A549 (cell line): ENCODE measurements at regions not wholly inside any gene's neighbourhood (a gene's known extent, or its start where the extent isn't known, plus 50 kb on each side); places are given as distances from the start of the nearest gene placed in this dataset.

ENCODE experiments used
- ATAC-seq, 2 experiments: fragments of 200-7000 bp in 1 of 2; fragments of >200 bp in 1 of 2; cut with Nextera tagmentation in 1 of 2; cut with Tn5 transposase in 1 of 2; 3 replicates each; pipeline versions ENCODE4 v1.8.0 to v1.9.1; 2018 to 2020; ENCODE audit warnings: mild to moderate bottlenecking in 1 of 2, moderate library complexity in 1 of 2
- CTCF ChIA-PET: fragments of 300-600 bp; sonication (Branson Sonifier 250); formaldehyde crosslinking; extraction: SDS; loops from one replicate; lab custom pipeline; 2021; ENCODE audit warnings: antibody characterized with exemption, inconsistent platforms; lab: Yijun Ruan, JAX
- POLR2A ChIA-PET: fragments of 350-600 bp; formaldehyde crosslinking; extraction: SDS; loops from one replicate; lab custom pipeline; 2021; ENCODE audit warnings: antibody characterized with exemption, inconsistent platforms; lab: Yijun Ruan, JAX
- DNase-seq, 2 experiments: peaks; one replicate each; pipeline versions ENCODE4 v3.0.0 to v3.0.0-alpha.2; 2011 to 2016; ENCODE audit warnings: low read depth in 1 of 2, low spot score in 1 of 2
- FAIRE-seq: peaks from 2 replicates; lab custom pipeline; 2011; peaks lifted over from hg19 to GRCh38; lab: Jason Lieb, UNC
- H3K27ac ChIP-seq, 2 experiments: fragments of >200 bp; sonication (Bioruptor Twin); formaldehyde crosslinking; 3 replicates each; pipeline ENCODE4 v1.5.1; 2016 to 2017
- H3K4me1 ChIP-seq: fragments of >200 bp; sonication (Bioruptor Twin); formaldehyde crosslinking; 3 replicates; pipeline ENCODE4 v1.6.1; 2016
- H3K4me2 ChIP-seq: fragments of >200 bp; sonication (Bioruptor Twin); formaldehyde crosslinking; 3 replicates; pipeline ENCODE4 v1.6.1; 2016
- H3K4me3 ChIP-seq: fragments of >200 bp; sonication (Bioruptor Twin); formaldehyde crosslinking; 3 replicates; pipeline ENCODE4 v1.5.1; 2016
- H3K9me3 ChIP-seq: fragments of >200 bp; sonication (Bioruptor Twin); formaldehyde crosslinking; 3 replicates; pipeline ENCODE4 v1.6.1; 2016
- CHD4 ChIP-seq: fragments of 200-600 bp; sonication (generic); IDR thresholded peaks from 2 replicates; pipeline ENCODE4 v1.6.1; 2016; ENCODE audit warnings: antibody characterized with exemption, mild to moderate bottlenecking, borderline replicate concordance
- FOXS1 ChIP-seq: fragments of 250-450 bp; sonication (Bioruptor Pico); IDR thresholded peaks from 2 replicates; pipeline ENCODE4 v1.5.0; 2020; ENCODE audit warnings: mild to moderate bottlenecking, moderate library complexity
- GATA3 ChIP-seq: IDR thresholded peaks from 2 replicates; pipeline ENCODE4 v1.6.1; 2012; ENCODE audit warnings: borderline replicate concordance
- MAFK ChIP-seq: fragments of 450-650 bp; IDR thresholded peaks from 2 replicates; pipeline ENCODE4 v1.6.1; 2014; ENCODE audit not compliant: partially characterized antibody
- MYC ChIP-seq: IDR thresholded peaks from 2 replicates; pipeline ENCODE4 v1.6.1; 2012; ENCODE audit warnings: mild to moderate bottlenecking, inconsistent platforms, low read length, improper control_type of control experiment, borderline replicate concordance
- NFE2L2 ChIP-seq: fragments of 150-350 bp; conservative IDR thresholded peaks from 2 replicates; pipeline ENCODE4 v1.6.1; 2014; ENCODE audit warnings: low read length
- NPAS2 ChIP-seq: fragments of 250-450 bp; sonication (Bioruptor Pico); IDR thresholded peaks from 2 replicates; pipeline ENCODE4 v1.8.0; 2022; ENCODE audit warnings: mild to moderate bottlenecking, moderate library complexity, borderline replicate concordance
- POLR2AphosphoS2 ChIP-seq: conservative IDR thresholded peaks from 2 replicates; pipeline ENCODE4 v1.6.1; 2012; ENCODE audit warnings: low read length, improper control_type of control experiment, inconsistent platforms
- RAD21 ChIP-seq, 2 experiments: fragments of >200 bp in 1 of 2; sonication (Bioruptor Twin) in 1 of 2; formaldehyde crosslinking in 1 of 2; IDR thresholded peaks in 1 of 2; conservative IDR thresholded peaks in 1 of 2; 2 replicates in 1 of 2; 3 replicates in 1 of 2; pipeline ENCODE4 v1.6.1; 2012 to 2018; ENCODE audit warnings: inconsistent platforms in 1 of 2
- RCOR1 ChIP-seq: fragments of 150-350 bp; IDR thresholded peaks from 2 replicates; pipeline ENCODE4 v1.6.1; 2014; ENCODE audit warnings: antibody characterized with exemption, low read length, low read depth
- RFX5 ChIP-seq: fragments of 450-650 bp; IDR thresholded peaks from 2 replicates; pipeline ENCODE4 v1.7.1; 2014; ENCODE audit warnings: antibody characterized with exemption, mild to moderate bottlenecking, moderate library complexity
- SMC3 ChIP-seq: fragments of >200 bp; sonication (Bioruptor Twin); formaldehyde crosslinking; IDR thresholded peaks from 3 replicates; pipeline ENCODE4 v1.6.1; 2018; ENCODE audit warnings: inconsistent platforms
- ZC3H11A ChIP-seq: fragments of 450-650 bp; IDR thresholded peaks from 2 replicates; pipeline ENCODE4 v1.6.1; 2014; ENCODE audit warnings: antibody characterized with exemption, mild to moderate bottlenecking
- ZSCAN20 ChIP-seq: fragments of 250-450 bp; sonication (Bioruptor Pico); IDR thresholded peaks from 2 replicates; pipeline ENCODE4 v1.8.0; 2022; ENCODE audit warnings: mild to moderate bottlenecking, moderate library complexity
- WGBS: methylation state at CpG from one replicate; pipeline ENCODE4 v1.1.6; 2017; ENCODE audit errors: missing lambda C conversion rate; 5-methylcytosine and 5-hydroxymethylcytosine counted together
- TF ChIP-seq, protein P1 (sequence below): fragments of 150-350 bp; IDR thresholded peaks from 2 replicates; pipeline ENCODE4 v1.6.1; 2014; ENCODE audit warnings: low read depth, mild to moderate bottlenecking, low read length
- TF ChIP-seq, protein P2 (sequence below): fragments of 250-450 bp; sonication (Bioruptor Pico); IDR thresholded peaks from 2 replicates; pipeline ENCODE4 v1.5.0; 2020; ENCODE audit warnings: low read depth, mild to moderate bottlenecking, moderate library complexity
- TF ChIP-seq, protein P3 (sequence below): IDR thresholded peaks from 2 replicates; pipeline ENCODE4 v1.6.1; 2012
- TF ChIP-seq, protein P4 (sequence below): IDR thresholded peaks from 2 replicates; pipeline ENCODE4 v1.6.1; 2012; ENCODE audit warnings: low read depth, borderline replicate concordance
- TF ChIP-seq, protein P5 (sequence below): fragments of 250-450 bp; sonication (Bioruptor Pico); IDR thresholded peaks from 2 replicates; pipeline ENCODE4 v1.5.0; 2021; ENCODE audit warnings: mild to moderate bottlenecking, moderate library complexity, borderline replicate concordance
- TF ChIP-seq, protein P6 (sequence below): fragments of >200 bp; sonication (Bioruptor Twin); formaldehyde crosslinking; IDR thresholded peaks from 3 replicates; pipeline ENCODE4 v1.6.1; 2016

DNA sequence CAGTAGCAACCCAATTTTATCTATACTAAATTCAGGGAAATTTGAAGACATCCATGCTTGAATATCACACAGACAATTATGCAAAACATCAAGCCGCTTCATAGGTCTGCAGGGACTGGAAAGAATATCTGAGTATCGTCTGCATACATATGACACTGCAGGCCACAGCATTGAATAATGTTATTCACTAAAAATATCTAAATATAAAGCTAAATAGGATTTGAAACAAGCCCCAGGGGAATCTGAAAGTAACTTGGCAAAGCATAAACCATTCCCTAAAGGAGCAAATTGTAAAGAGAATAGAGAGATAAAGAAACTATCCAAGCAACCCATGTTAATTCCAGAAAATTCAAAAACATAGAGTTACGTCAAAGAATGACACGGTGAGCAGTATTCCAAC, 1251.0 kb downstream of the PCDH17 start:
- ATAC-seq: no peak
- TF ChIP-seq MYC: no peak
- TF ChIP-seq, protein P1, sequence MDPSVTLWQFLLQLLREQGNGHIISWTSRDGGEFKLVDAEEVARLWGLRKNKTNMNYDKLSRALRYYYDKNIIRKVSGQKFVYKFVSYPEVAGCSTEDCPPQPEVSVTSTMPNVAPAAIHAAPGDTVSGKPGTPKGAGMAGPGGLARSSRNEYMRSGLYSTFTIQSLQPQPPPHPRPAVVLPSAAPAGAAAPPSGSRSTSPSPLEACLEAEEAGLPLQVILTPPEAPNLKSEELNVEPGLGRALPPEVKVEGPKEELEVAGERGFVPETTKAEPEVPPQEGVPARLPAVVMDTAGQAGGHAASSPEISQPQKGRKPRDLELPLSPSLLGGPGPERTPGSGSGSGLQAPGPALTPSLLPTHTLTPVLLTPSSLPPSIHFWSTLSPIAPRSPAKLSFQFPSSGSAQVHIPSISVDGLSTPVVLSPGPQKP: no peak
- H3K27ac ChIP-seq: no peak overlapping the region
- no peaks in the 10 kb centered on the region for H3K4me1 ChIP-seq
- POLR2A ChIA-PET: no interaction called here
- WGBS: 16% methylated on average over 4 of the region's 4 CpGs
- no peak overlapping the region for H3K4me3 ChIP-seq
- DNase-seq: no peak
- no peak overlapping the region for H3K4me2 ChIP-seq
- CTCF ChIA-PET: no interaction called here
- no peaks in the 10 kb centered on the region for H3K9me3 ChIP-seq
- no peak for FAIRE-seq

DNA sequence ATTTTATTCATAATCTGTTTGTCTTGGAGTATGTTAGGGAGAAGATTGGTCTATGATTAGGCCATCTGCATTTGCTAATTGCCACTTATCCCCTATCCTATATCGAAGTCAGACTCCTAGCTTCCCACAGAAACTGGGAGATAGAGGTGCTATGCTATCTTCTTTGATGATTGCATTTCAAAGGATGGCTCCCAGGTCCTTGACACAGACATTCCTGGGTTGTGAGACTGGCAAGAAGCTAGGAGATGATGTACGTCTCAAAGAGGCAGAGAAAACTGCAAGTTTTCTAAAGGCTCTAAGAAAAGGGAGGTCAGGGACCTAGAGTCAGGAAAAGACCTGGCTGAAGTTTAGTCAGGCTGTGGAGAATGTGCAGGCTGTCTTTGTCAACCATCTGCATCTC, 1251.9 kb downstream of the PCDH17 start:
- WGBS: 3% methylated on average over 2 of the region's 2 CpGs
- POLR2A ChIA-PET: no interaction called here
- Histone ChIP-seq H3K4me2 (no peak overlapping the region), H3K4me3 (no peak overlapping the region), H3K4me1 (no peaks in the 10 kb centered on the region), H3K27ac (no peak overlapping the region), H3K9me3 (no peaks in the 10 kb centered on the region)
- DNase-seq: no peak
- no peak for ATAC-seq
- CTCF ChIA-PET: no interaction called here
- no peak for FAIRE-seq
- TF ChIP-seq CHD4 (no peak), RAD21 (conservative IDR thresholded peaks at IDR 0.05 in 1 of 2, IDR thresholded peaks at IDR 0.05 in 1 of 2) (no peak), MYC (no peak), SMC3 (no peak), NPAS2 (no peak), POLR2AphosphoS2 (no peak), ZC3H11A (no peak), ZSCAN20 (CRISPR knock-in tag) (no peak), FOXS1 (CRISPR knock-in tag) (no peak), RFX5 (no peak), NFE2L2 (no peak), RCOR1 (no peak), MAFK (no peak), GATA3 (no peak)
- TF ChIP-seq, protein P2, sequence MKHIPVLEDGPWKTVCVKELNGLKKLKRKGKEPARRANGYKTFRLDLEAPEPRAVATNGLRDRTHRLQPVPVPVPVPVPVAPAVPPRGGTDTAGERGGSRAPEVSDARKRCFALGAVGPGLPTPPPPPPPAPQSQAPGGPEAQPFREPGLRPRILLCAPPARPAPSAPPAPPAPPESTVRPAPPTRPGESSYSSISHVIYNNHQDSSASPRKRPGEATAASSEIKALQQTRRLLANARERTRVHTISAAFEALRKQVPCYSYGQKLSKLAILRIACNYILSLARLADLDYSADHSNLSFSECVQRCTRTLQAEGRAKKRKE: no peak
- TF ChIP-seq, protein P3, sequence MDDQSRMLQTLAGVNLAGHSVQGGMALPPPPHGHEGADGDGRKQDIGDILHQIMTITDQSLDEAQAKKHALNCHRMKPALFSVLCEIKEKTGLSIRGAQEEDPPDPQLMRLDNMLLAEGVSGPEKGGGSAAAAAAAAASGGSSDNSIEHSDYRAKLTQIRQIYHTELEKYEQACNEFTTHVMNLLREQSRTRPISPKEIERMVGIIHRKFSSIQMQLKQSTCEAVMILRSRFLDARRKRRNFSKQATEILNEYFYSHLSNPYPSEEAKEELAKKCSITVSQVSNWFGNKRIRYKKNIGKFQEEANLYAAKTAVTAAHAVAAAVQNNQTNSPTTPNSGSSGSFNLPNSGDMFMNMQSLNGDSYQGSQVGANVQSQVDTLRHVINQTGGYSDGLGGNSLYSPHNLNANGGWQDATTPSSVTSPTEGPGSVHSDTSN: no peak
- TF ChIP-seq, protein P4, sequence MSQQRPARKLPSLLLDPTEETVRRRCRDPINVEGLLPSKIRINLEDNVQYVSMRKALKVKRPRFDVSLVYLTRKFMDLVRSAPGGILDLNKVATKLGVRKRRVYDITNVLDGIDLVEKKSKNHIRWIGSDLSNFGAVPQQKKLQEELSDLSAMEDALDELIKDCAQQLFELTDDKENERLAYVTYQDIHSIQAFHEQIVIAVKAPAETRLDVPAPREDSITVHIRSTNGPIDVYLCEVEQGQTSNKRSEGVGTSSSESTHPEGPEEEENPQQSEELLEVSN: no peak
- TF ChIP-seq, protein P5, sequence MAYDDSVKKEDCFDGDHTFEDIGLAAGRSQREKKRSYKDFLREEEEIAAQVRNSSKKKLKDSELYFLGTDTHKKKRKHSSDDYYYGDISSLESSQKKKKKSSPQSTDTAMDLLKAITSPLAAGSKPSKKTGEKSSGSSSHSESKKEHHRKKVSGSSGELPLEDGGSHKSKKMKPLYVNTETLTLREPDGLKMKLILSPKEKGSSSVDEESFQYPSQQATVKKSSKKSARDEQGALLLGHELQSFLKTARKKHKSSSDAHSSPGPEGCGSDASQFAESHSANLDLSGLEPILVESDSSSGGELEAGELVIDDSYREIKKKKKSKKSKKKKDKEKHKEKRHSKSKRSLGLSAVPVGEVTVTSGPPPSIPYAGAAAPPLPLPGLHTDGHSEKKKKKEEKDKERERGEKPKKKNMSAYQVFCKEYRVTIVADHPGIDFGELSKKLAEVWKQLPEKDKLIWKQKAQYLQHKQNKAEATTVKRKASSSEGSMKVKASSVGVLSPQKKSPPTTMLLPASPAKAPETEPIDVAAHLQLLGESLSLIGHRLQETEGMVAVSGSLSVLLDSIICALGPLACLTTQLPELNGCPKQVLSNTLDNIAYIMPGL: no peak
- TF ChIP-seq, protein P6, sequence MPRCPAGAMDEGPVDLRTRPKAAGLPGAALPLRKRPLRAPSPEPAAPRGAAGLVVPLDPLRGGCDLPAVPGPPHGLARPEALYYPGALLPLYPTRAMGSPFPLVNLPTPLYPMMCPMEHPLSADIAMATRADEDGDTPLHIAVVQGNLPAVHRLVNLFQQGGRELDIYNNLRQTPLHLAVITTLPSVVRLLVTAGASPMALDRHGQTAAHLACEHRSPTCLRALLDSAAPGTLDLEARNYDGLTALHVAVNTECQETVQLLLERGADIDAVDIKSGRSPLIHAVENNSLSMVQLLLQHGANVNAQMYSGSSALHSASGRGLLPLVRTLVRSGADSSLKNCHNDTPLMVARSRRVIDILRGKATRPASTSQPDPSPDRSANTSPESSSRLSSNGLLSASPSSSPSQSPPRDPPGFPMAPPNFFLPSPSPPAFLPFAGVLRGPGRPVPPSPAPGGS: no peak
